ENCODE measurements at regions not wholly inside any gene's neighbourhood (a gene's known extent, or its start where the extent isn't known, plus 50 kb on each side); places are given as distances from the start of the nearest gene placed in this dataset.

DNA sequence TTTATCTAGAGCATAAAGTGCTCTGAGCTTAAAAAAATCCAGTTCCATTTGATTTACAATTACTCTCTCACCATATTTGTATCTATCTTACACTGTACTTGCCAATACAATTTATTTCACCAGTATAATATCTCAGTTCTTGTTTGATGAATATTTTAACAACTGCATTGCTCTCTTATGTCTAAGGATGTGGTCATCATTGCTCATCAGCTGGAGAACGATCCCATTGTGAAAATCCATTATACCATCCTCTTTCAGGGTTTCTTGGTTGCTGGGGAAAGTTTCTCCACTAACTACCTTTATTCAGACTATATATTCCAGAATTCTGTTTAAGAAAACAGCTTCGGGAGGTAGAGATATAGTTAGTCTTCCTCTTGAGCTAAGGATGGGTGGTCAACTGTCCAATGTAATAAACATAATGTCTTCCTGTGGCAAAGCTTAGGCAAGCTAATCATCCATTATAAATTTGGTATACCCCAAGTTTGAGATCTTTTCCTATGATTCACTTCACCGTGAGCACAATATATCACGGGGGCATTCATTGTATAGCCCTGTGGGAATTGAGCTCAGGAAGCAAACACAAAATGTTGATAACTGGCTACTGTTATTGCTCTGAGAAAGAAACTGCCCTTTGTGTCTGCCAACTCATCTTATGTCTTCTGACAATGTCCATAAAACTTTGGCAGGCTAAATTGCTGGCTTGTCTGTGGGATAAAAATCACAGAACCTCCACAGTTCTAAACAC is 2361.9 kb downstream of the ARAP2 start:
- Mint-ChIP-seq H3K36me3 (no peaks in the 10 kb centered on the region), H3K4me1 (no peaks in the 10 kb centered on the region), H3K27me3 (no peaks in the 10 kb centered on the region), H3K27ac (no peak overlapping the region), H3K9me3 (peaks cover 0 to 27% (median 11%) of the 10 kb centered on the region in 3 donors), H3K4me3 (no peak overlapping the region)
- H3K4me3 ChIP-seq (ENCODE audit: control insufficient read depth in 1 of 2, extremely low read depth in 1 of 2, low read length in 1 of 2): no peak overlapping the region
- DNase-seq: no peak
- no CpG with 5 or more reads among the region's 4 CpGs for WGBS (ENCODE audit: insufficient coverage)
- no peaks in the 10 kb centered on the region for H3K36me3 ChIP-seq (ENCODE audit: control insufficient read depth in 2 of 2, extremely low read depth in 1 of 2, insufficient read depth in 1 of 2, low read length in 1 of 2)
- no peaks in the 10 kb centered on the region for H3K9me3 ChIP-seq
- no peak for ATAC-seq (replicated peaks in 1 of 4)
- no peaks in the 10 kb centered on the region for H3K27me3 ChIP-seq (replicated peaks in 1 of 2; ENCODE audit: control insufficient read depth in 2 of 2, extremely low read depth in 1 of 2, insufficient read depth in 2 of 2, low read length in 1 of 2)
- ChIA-PET POLR2A (interaction anchor here in 1 of 2 donors (0.7 kb wide), 1 partner anchor 422 kb away, joined by 3 read pairs; no protein-coding TSS in a partner anchor), CTCF (no interaction called here)
- H3K4me1 ChIP-seq (ENCODE audit: control insufficient read depth in 1 of 2, extremely low read depth in 1 of 2, insufficient read depth in 2 of 2, low read length in 2 of 2): no peaks in the 10 kb centered on the region
- no peak overlapping the region for H3K27ac ChIP-seq (ENCODE audit: low read length)

DNA sequence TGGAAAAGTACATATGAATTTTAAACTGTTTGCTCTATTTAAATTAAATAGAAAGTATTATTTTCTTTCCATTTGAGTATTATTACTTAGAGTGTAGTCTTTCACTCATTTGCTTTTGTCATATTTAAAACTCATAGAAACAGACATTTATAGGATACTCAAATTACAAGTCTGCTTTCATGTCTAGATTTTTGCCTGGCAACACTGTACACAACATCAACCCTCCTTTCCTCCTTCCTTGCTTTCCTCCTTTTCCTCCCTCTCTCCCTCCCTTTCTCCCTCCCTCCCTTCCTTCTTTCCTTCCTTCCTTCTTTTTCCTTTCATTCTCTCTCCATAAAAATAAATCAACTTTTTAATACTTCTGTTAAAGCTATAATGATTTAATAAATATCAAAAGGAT is 2361.2 kb downstream of the ARAP2 start:
- H3K36me3 ChIP-seq (ENCODE audit: control insufficient read depth in 2 of 2, extremely low read depth in 1 of 2, insufficient read depth in 1 of 2, low read length in 1 of 2): no peaks in the 10 kb centered on the region
- H3K9me3 ChIP-seq: no peaks in the 10 kb centered on the region
- H3K4me1 ChIP-seq (ENCODE audit: control insufficient read depth in 1 of 2, extremely low read depth in 1 of 2, insufficient read depth in 2 of 2, low read length in 2 of 2): no peaks in the 10 kb centered on the region
- Mint-ChIP-seq H3K9me3 (peaks cover 0 to 30% (median 11%) of the 10 kb centered on the region in 3 donors), H3K4me1 (no peaks in the 10 kb centered on the region), H3K4me3 (no peak overlapping the region), H3K36me3 (no peaks in the 10 kb centered on the region), H3K27me3 (no peaks in the 10 kb centered on the region), H3K27ac (no peak overlapping the region)
- ChIA-PET POLR2A (interaction anchor here in 1 of 2 donors (0.7 kb wide), 1 partner anchor 421 kb away, joined by 3 read pairs; no protein-coding TSS in a partner anchor), CTCF (no interaction called here)
- H3K27ac ChIP-seq (ENCODE audit: low read length): no peak overlapping the region
- ATAC-seq (replicated peaks in 1 of 4): no peak
- no peak for DNase-seq
- no peaks in the 10 kb centered on the region for H3K27me3 ChIP-seq (replicated peaks in 1 of 2; ENCODE audit: control insufficient read depth in 2 of 2, extremely low read depth in 1 of 2, insufficient read depth in 2 of 2, low read length in 1 of 2)
- H3K4me3 ChIP-seq (ENCODE audit: control insufficient read depth in 1 of 2, extremely low read depth in 1 of 2, low read length in 1 of 2): no peak overlapping the region

DNA sequence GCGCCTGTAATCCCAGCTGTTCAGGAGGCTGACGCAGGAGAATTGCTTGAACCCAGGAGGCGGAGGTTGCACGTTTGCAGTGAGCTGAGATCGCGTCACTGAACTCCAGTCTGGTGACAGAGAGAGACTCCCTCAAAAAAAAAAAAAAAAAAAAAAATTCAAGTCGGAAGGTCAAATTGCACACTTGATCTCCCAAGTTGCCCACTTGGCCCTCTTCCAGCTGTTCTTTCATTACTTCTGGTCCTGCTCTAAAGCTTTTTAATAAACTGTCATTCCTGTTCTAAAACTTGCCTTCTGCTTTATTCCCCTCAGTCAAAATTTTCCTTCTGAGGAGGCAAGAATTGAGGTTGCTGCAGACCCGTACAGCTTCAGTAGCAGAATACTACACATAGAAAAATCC is 2358.0 kb downstream of the ARAP2 start:
- no peaks in the 10 kb centered on the region for H3K27me3 Mint-ChIP-seq
- H3K4me3 Mint-ChIP-seq: no peak overlapping the region
- ChIA-PET POLR2A (no interaction called here), CTCF (no interaction called here)
- no peaks in the 10 kb centered on the region for H3K9me3 ChIP-seq
- no peak overlapping the region for H3K27ac ChIP-seq (ENCODE audit: low read length)
- no peaks in the 10 kb centered on the region for H3K4me1 ChIP-seq (ENCODE audit: control insufficient read depth in 1 of 2, extremely low read depth in 1 of 2, insufficient read depth in 2 of 2, low read length in 2 of 2)
- H3K4me3 ChIP-seq (ENCODE audit: control insufficient read depth in 1 of 2, extremely low read depth in 1 of 2, low read length in 1 of 2): no peak overlapping the region
- ATAC-seq (replicated peaks in 1 of 4) (no peak), DNase-seq (no peak)
- H3K27ac Mint-ChIP-seq: no peak overlapping the region
- no peaks in the 10 kb centered on the region for H3K36me3 Mint-ChIP-seq
- H3K4me1 Mint-ChIP-seq: no peaks in the 10 kb centered on the region
- H3K9me3 Mint-ChIP-seq: peaks cover 4 to 22% (median 12%) of the 10 kb centered on the region in 3 donors
- no peaks in the 10 kb centered on the region for H3K27me3 ChIP-seq (replicated peaks in 1 of 2; ENCODE audit: control insufficient read depth in 2 of 2, extremely low read depth in 1 of 2, insufficient read depth in 2 of 2, low read length in 1 of 2)
- H3K36me3 ChIP-seq (ENCODE audit: control insufficient read depth in 2 of 2, extremely low read depth in 1 of 2, insufficient read depth in 1 of 2, low read length in 1 of 2): no peaks in the 10 kb centered on the region
- 91% methylated on average over 7 of the region's 8 CpGs for WGBS (ENCODE audit: insufficient coverage)

DNA sequence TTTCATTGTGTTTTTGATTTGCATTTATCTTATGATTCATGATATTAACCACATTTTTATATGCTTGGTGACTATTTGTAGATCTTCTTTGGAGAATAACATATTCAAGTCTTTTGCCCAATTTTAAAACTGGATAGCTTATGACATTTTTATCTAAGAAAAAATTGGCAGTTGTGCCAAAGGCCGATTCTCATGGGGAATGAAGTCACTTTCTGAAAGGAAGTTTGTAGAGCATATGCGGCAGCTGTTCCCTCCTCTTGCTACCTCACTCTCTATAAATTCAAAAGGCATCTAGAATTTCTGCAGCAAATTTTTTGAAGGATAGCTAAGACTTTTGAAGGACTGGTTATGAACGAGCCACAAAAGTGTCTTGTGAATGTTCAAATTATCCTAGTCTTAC is 2353.5 kb downstream of the ARAP2 start:
- Histone ChIP-seq H3K4me1 (ENCODE audit: control insufficient read depth in 1 of 2, extremely low read depth in 1 of 2, insufficient read depth in 2 of 2, low read length in 2 of 2) (no peaks in the 10 kb centered on the region), H3K4me3 (ENCODE audit: control insufficient read depth in 1 of 2, extremely low read depth in 1 of 2, low read length in 1 of 2) (no peak overlapping the region), H3K27ac (ENCODE audit: low read length) (no peak overlapping the region), H3K36me3 (ENCODE audit: control insufficient read depth in 2 of 2, extremely low read depth in 1 of 2, insufficient read depth in 1 of 2, low read length in 1 of 2) (no peaks in the 10 kb centered on the region), H3K27me3 (replicated peaks in 1 of 2; ENCODE audit: control insufficient read depth in 2 of 2, extremely low read depth in 1 of 2, insufficient read depth in 2 of 2, low read length in 1 of 2) (no peaks in the 10 kb centered on the region), H3K9me3 (no peaks in the 10 kb centered on the region)
- POLR2A ChIA-PET: no interaction called here
- H3K4me3 Mint-ChIP-seq: no peak overlapping the region
- CTCF ChIA-PET: no interaction called here
- no peaks in the 10 kb centered on the region for H3K36me3 Mint-ChIP-seq
- DNase-seq (no peak), ATAC-seq (replicated peaks in 1 of 4) (no peak)
- WGBS (ENCODE audit: insufficient coverage): no CpG with 5 or more reads among the region's 3 CpGs
- no peaks in the 10 kb centered on the region for H3K27me3 Mint-ChIP-seq
- H3K9me3 Mint-ChIP-seq: peaks cover 8 to 24% (median 21%) of the 10 kb centered on the region in 3 donors
- no peaks in the 10 kb centered on the region for H3K4me1 Mint-ChIP-seq
- H3K27ac Mint-ChIP-seq: no peak overlapping the region

DNA sequence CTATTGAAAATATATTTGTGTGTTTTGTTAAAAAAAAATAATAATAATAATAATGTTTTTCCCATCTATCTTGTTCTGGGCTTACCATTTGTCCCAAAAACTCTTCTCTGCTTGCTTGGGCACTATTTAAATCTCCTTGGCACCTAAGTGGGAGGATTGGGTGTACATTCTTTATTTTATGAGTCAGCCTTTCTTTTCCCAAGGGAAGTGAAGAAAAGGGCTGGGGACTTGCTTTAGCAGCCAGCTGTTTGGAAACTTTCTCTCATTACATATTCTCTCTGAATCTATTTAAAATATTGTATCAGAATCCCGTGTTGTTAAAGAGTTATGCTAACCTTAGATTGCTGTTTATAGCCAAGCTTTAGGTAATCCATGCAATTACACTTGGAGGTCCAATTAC is 2332.4 kb downstream of the ARAP2 start:
- POLR2A ChIA-PET: no interaction called here
- WGBS (ENCODE audit: insufficient coverage): no CpG with 5 or more reads among the region's 1 CpG
- no peaks in the 10 kb centered on the region for H3K36me3 ChIP-seq (ENCODE audit: control insufficient read depth in 2 of 2, extremely low read depth in 1 of 2, insufficient read depth in 1 of 2, low read length in 1 of 2)

DNA sequence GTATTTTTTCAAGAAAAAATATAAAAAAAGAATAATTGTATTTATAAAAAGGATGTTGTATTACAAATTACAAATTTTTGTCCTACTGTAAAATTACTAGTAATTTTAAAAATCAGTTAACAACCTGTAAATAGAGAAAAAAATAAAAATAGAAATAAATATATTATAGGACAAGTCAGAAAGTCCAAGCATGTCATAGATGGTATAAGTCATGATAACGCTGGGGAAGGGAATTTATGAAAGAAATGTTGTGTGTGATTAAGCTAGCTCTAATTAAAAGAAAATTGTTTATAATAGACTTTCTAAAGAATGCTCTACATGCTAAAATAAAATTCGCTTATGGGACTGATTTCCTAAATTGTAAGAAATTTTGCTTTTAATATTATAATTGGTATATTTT is 2329.9 kb downstream of the ARAP2 start:
- H3K4me1 ChIP-seq (ENCODE audit: control insufficient read depth in 1 of 2, extremely low read depth in 1 of 2, insufficient read depth in 2 of 2, low read length in 2 of 2): no peaks in the 10 kb centered on the region

More for the DNA sequence above, 2332.4 kb downstream of the ARAP2 start:
- peaks cover 2% of the 10 kb centered on the region for H3K9me3 ChIP-seq
- H3K4me3 ChIP-seq (ENCODE audit: control insufficient read depth in 1 of 2, extremely low read depth in 1 of 2, low read length in 1 of 2): no peak overlapping the region
- no peaks in the 10 kb centered on the region for H3K4me1 ChIP-seq (ENCODE audit: control insufficient read depth in 1 of 2, extremely low read depth in 1 of 2, insufficient read depth in 2 of 2, low read length in 2 of 2)
- no peaks in the 10 kb centered on the region for H3K4me1 Mint-ChIP-seq
- peaks cover 3 to 27% (median 18%) of the 10 kb centered on the region in 3 donors for H3K9me3 Mint-ChIP-seq
- no peak overlapping the region for H3K4me3 Mint-ChIP-seq
- no peak overlapping the region for H3K27ac Mint-ChIP-seq
- CTCF ChIA-PET: no interaction called here
- no peaks in the 10 kb centered on the region for H3K27me3 ChIP-seq (replicated peaks in 1 of 2; ENCODE audit: control insufficient read depth in 2 of 2, extremely low read depth in 1 of 2, insufficient read depth in 2 of 2, low read length in 1 of 2)
- H3K27ac ChIP-seq (ENCODE audit: low read length): no peak overlapping the region
- no peaks in the 10 kb centered on the region for H3K36me3 Mint-ChIP-seq
- H3K27me3 Mint-ChIP-seq: no peaks in the 10 kb centered on the region
- no peak for ATAC-seq (replicated peaks in 1 of 4)
- DNase-seq: no peak

DNA sequence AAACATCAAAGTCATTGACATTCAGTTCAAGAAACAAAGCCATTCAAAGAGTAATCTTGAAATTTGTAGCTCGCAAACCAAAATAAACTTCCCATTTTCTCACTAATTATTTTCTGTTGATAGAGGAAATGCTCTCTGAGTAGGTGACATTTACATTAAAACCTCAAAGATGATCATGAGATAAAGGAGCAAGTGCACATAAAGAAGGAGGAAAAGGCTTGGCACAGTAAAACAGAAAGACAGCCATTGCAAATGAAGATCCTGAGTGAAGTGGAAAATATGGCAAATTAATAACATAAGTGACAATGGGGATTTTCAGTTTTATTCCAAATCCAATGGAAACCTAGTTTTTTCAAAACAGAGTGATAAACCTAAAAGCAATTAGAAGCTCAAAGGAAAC is 2320.8 kb downstream of the ARAP2 start:
- Mint-ChIP-seq H3K27me3 (no peaks in the 10 kb centered on the region), H3K4me3 (no peak overlapping the region), H3K4me1 (no peaks in the 10 kb centered on the region), H3K27ac (no peak overlapping the region), H3K36me3 (no peaks in the 10 kb centered on the region), H3K9me3 (peaks cover 8 to 23% (median 15%) of the 10 kb centered on the region in 3 donors)
- POLR2A ChIA-PET: no interaction called here
- no CpG with 5 or more reads among the region's 1 CpG for WGBS (ENCODE audit: insufficient coverage)
- no peaks in the 10 kb centered on the region for H3K9me3 ChIP-seq
- no peaks in the 10 kb centered on the region for H3K27me3 ChIP-seq (replicated peaks in 1 of 2; ENCODE audit: control insufficient read depth in 2 of 2, extremely low read depth in 1 of 2, insufficient read depth in 2 of 2, low read length in 1 of 2)
- ATAC-seq (replicated peaks in 1 of 4) (no peak), DNase-seq (no peak)
- no peak overlapping the region for H3K4me3 ChIP-seq (ENCODE audit: control insufficient read depth in 1 of 2, extremely low read depth in 1 of 2, low read length in 1 of 2)
- no peak overlapping the region for H3K27ac ChIP-seq (ENCODE audit: low read length)
- CTCF ChIA-PET: no interaction called here
- no peaks in the 10 kb centered on the region for H3K36me3 ChIP-seq (ENCODE audit: control insufficient read depth in 2 of 2, extremely low read depth in 1 of 2, insufficient read depth in 1 of 2, low read length in 1 of 2)
- no peaks in the 10 kb centered on the region for H3K4me1 ChIP-seq (ENCODE audit: control insufficient read depth in 1 of 2, extremely low read depth in 1 of 2, insufficient read depth in 2 of 2, low read length in 2 of 2)

More for the DNA sequence above, 2329.9 kb downstream of the ARAP2 start:
- Histone ChIP-seq H3K9me3 (peaks cover 2% of the 10 kb centered on the region), H3K36me3 (ENCODE audit: control insufficient read depth in 2 of 2, extremely low read depth in 1 of 2, insufficient read depth in 1 of 2, low read length in 1 of 2) (no peaks in the 10 kb centered on the region), H3K27me3 (replicated peaks in 1 of 2; ENCODE audit: control insufficient read depth in 2 of 2, extremely low read depth in 1 of 2, insufficient read depth in 2 of 2, low read length in 1 of 2) (no peaks in the 10 kb centered on the region), H3K4me3 (ENCODE audit: control insufficient read depth in 1 of 2, extremely low read depth in 1 of 2, low read length in 1 of 2) (no peak overlapping the region), H3K27ac (ENCODE audit: low read length) (no peak overlapping the region)
- ATAC-seq (replicated peaks in 1 of 4) (no peak), DNase-seq (no peak)
- no peaks in the 10 kb centered on the region for H3K4me1 Mint-ChIP-seq
- no peak overlapping the region for H3K4me3 Mint-ChIP-seq
- H3K27me3 Mint-ChIP-seq: no peaks in the 10 kb centered on the region
- no CpG with 5 or more reads among the region's 2 CpGs for WGBS (ENCODE audit: insufficient coverage)
- no peaks in the 10 kb centered on the region for H3K36me3 Mint-ChIP-seq
- H3K9me3 Mint-ChIP-seq: peaks cover 0 to 20% (median 14%) of the 10 kb centered on the region in 3 donors
- ChIA-PET POLR2A (no interaction called here), CTCF (no interaction called here)
- H3K27ac Mint-ChIP-seq: no peak overlapping the region
